Stromal cell of bone marrow (primary cell): ENCODE measurements at regions not wholly inside any gene's neighbourhood (a gene's known extent, or its start where the extent isn't known, plus 50 kb on each side); places are given as distances from the start of the nearest gene placed in this dataset.
A peak's percentile ranks its signal among the peaks of the same experiment; 100 is the strongest.
"Not testable (repeated sequence)": the region's sequence is repeated elsewhere in the genome, so short reads cannot be mapped to it uniquely, and the experiment has no call there.

Experiments used
- DNase-seq: peaks from one replicate; pipeline ENCODE4 v3.0.0-alpha.2; 2012; ENCODE audit warnings: low read depth

GRCh38 chr1:19024532-19024931 is 68.1 kb upstream of the IFFO2 start:
- no peak for DNase-seq

DNA sequence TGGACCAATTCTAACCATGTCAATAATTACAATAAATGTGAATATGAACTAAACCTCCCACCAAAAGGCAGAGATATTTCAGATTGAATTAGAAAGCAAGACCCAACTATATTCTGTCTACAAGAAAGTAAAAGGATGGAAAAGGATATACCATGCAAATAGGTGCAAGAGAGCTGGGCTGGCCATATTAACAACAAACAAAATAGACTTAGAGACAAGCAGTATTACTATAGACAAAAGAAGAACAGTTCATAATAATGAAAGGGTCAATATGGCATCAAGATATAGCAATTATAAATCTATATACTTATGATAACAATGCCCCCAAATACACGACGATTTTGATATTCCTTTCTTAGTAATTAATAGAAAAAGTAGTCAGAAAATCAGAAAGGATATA is 67.3 kb upstream of the IFFO2 start:
- DNase-seq: no peak

DNA sequence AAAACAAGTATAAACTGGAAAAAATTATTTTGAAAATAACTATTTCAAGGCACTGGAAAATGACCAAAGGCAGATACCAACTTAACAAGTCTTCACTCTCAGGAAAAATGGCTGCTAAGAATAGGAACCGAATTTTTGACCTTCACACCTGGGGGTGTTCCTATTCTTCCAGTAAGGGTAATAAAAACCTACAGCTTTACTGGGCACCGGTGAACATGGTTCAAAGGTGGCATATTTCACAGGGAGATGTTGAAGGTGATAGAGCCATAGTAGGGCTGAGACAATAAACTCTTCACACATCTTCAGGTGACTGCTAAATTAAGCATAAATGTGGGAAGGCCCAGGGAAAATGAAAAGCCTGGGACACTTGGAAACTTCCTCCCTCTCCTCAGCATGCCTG is 65.4 kb upstream of the IFFO2 start:
- no peak for DNase-seq

- not testable (repeated sequence) for DNase-seq
Measured at GRCh38 chr1:19019288-19019687, 62.8 kb upstream of the IFFO2 start.

DNA sequence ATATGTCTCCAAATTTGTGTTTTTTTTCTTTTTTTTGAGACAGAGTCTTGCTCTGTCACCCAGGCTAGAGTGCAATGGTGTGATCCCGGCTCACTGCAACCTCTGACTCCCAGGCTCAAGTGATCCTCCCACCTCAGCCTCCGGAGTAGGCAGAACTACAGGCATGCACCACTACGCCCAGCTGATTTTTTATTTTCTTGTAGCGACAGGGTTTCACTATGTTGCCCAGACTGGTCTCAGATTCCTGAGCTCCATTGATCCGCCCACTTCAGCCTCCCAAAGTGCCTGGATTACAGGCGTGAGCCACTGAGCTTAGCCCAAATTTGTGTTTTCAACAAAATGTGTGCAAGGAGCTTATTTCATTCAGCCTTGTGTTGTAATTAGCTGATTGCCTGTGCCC is 59.0 kb upstream of the IFFO2 start:
- no peak for DNase-seq

DNA sequence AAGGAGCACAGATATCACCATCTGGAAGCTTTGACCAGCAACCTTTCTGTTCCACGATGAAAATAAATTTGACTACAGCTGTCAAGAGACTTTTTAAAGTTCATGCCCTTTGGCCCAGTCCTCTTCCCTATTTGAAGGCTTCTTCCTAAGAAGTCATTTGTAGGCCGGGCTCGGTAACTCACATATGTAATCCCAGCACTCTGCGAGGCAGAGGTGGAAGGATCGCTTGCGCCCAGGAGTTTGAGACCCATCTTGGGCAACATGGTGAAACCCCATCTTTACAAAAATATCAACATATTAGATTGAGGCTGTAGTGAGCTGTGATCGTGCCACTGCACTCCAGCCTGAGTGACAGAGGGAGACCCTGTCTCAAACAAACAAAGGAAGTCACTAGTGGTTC is 58.3 kb upstream of the IFFO2 start:
- DNase-seq: no peak

DNA sequence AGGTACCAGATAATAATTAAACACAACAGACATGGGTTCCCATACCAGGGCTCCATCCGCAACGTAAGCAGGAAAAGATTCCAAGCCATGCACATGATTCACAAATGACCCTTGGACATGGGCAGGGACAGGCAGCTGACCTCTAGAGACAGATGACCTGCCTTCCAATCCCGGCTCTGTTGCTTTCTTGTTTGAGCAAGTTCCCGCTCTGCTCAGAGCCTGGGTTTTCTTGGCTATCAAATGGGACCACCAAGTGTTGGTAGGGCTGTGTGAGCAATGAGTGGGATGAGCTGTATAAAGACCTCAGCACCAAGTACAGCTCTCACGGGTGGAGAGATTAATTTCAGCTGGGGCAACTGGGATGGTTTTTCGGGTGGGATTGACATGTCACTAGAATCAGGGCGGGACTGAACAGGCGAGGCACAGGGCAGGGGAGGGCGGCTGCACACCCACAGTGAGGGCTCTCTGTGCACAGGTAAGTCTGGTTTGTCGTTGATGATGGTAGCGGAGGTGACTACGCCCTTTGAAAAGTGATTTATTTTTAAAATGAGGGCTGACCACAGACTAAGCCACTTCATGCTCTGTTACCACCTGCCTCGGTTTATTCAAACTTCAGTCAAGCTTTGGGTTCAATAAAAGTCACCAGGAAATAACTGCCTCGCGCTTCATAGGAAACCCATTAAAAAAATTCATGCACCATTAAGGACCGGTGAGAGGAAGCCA is 57.5 kb upstream of the IFFO2 start:
- DNase-seq: no peak

GRCh38 chr1:19011845-19012231 is 55.4 kb upstream of the IFFO2 start:
- DNase-seq: no peak

DNA sequence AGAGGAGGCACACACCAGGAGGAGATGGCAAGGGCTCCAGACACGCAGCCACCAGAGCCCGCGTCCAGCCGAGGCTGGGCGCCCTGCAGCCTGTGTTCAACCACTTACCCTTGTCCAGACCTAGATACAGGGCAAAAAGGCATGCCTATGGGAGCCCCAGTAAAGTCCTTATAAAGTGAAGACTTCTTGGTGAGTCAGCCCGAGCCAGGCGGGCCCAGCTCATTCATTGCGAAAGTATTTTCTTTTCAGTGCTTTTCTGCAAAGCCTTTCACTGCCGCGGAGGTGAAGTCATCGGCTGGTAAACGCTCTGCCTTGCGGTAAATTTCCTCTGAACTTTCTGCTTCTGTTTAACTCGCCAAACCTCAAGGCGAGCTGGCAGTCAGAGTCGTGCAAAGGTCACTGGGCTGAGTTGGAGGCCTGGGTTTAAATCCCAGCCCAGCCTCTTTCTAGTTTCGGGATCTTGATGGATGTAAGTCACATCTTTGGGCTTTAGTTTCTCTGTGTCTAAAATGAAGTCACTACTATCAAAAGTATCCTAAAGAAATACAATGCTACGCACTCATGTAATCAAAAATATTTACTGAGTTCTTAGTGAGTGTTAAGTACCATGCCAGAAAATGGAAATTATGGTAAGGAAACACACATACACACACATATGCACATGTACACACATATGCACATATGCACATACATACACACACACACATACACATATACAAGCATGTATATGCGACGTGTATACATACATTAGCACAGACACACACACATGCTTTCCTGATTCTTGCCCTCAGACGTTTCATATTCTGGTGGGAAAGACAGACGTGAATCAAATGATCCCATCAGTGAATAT is 54.7 kb upstream of the IFFO2 start:
- peak; percentile 99 for DNase-seq

GRCh38 chr1:19010503-19010902 is 54.0 kb upstream of the IFFO2 start:
- no peak for DNase-seq

DNA sequence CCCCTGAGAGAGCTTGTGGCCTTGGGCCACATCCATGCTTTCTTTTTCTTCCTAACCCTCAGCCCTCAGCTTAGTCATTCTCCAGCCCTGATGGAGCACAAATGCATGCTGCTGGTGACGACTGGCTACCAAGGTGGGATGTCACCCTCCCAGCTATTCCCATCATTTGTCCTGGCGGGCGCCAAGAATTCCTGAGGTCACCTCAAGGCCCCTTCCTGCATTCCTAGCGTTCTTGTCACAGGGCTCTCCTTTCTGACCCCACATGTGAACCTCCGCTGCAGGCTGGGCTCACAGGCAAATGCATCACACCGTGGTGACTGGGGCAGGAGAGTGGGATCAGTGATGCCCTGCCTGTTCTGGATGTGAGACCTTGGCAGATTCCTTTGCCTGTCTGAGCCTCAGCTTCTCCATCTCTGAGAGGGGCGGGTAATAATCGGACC is 53.4 kb upstream of the IFFO2 start:
- DNase-seq: no peak

- DNase-seq: no peak
Measured at GRCh38 chr1:19009126-19009881, 52.8 kb upstream of the IFFO2 start.

GRCh38 chr1:19007491-19008441 is 51.3 kb upstream of the IFFO2 start:
- no peak for DNase-seq

- no peak for DNase-seq
Measured at GRCh38 chr1:19006837-19007271, 50.4 kb upstream of the IFFO2 start.
